GM21717 (cell line): ENCODE measurements at regions not wholly inside any gene's neighbourhood (a gene's known extent, or its start where the extent isn't known, plus 50 kb on each side); places are given as distances from the start of the nearest gene placed in this dataset.

Experiments used
- ATAC-seq: cut with Tn5 transposase; IDR thresholded peaks from one replicate; pipeline ENCODE4 v1.9.1; 2021; ENCODE audit warnings: mild to moderate bottlenecking, moderate library complexity; ENCODE audit not compliant: unreplicated experiment

DNA sequence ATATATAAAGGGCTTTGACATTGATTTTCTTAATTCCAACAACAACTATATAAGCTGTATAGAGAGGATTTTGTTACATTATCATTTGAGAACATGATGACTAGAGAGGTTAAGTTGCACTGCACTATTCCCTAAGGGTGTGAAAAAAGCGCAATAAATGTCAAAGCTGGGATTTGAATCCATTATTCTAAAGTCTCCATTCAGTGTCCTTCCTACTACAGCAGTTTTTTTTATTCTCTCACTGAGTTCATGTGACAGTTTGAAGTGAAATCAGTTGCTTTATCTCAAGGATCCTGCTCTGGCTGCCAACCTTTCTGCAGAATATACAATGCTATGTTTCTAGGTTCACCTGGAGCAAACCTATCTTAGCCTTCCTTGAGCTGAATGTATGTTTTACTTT lies 177.5 kb downstream of the ANKRD50 start:
- no peak for ATAC-seq

GRCh38 chr4:124536946-124537345 lies 175.6 kb downstream of the ANKRD50 start:
- no peak for ATAC-seq

DNA sequence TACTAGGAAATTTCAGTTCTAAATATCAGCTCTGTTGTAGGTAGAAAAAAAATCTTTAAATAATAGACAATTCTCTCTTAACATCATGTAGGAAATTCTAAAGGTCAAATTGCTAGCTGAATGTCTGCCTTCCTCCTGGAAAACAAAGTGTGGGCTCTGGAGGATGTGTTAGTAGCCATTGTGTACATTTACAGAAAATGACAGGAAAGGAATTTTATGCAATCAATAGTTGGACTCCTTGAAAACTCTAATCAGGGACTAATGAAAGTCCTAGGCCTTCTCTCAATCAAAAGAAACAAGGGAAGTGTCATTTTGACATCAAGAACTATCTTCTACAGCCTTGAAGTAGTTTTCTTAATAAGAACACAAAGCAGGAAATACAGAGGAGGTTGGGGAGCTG lies 174.6 kb downstream of the ANKRD50 start:
- ATAC-seq: no peak

GRCh38 chr4:124540014-124540413 lies 172.5 kb downstream of the ANKRD50 start:
- no peak for ATAC-seq

DNA sequence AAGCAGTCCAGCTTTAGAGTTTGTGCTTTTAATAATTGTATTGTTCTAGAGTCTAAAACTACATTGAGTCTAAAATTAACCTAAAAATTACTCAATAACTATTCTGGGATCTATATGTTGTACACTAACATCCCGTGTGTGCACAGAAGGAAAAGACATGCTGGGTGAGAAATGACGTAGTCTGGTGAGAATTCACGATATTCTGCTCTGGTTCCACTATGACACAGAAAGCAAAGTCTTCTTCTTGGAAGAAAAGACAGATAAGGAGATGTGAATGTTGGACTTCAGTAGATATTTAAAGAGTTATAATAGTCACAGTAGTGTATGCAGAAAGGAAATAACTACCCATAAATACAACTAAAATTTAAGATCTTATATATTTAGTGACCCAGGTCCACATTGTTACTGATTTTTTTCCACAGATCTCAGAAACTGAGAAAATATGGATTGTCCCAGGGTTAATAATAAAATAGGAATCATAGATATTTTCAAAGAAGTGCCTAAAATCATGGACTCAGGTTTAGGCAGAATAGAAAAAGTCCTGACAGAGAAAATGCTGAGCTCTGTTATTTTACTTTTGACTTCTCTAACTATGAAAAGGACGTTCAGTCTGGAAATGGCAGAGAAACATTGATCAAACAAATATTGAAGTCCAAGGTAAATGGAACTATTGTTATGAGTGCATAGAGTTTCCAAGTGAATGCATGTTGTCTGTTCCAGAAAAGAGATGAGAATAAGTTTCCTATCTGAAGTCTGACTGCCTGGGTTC lies 170.7 kb downstream of the ANKRD50 start:
- ATAC-seq: no peak

DNA sequence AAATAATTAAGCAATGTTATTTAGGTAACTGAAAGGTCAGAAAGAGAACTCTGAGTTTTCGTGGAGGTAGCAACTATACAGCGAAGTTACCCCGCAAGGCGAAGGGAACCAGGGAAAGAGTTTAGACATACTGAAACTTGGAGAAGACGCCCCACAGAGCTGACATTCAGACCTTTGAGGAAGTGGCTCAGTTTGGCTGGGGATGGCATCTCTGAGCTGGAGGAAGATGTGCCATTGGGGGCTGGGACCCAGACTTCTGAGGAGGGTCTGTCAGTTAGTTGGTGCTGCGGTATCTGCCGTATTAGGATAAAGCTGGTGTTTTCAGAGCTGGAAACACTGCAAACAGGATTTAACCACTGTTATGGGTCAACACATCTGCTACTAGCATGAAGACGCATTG lies 156.6 kb downstream of the ANKRD50 start:
- no peak for ATAC-seq

DNA sequence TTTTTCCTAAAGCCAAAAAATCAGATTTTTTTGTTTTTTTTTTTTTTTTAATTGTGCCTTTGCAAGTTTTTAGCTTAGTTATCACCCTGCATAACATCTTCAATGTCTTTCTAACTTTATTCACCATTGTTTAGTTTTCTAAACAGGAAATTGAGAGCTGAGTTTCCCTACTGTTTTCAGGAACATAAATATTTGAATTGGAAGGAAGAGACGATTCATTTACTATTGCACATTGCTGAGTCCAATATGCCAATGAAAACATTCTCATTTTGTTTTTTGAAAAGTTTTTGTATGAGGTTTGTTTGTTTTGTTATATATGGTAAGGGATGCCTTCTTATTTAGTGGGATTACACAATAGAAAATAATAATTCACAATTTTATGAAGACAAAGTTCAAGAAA lies 148.4 kb downstream of the ANKRD50 start:
- no peak for ATAC-seq

- ATAC-seq: no peak
Observed at GRCh38 chr4:124565371-124565770, 147.2 kb downstream of the ANKRD50 start.

- no peak for ATAC-seq
Observed at GRCh38 chr4:124566030-124566429, 146.5 kb downstream of the ANKRD50 start.

GRCh38 chr4:124573056-124573455 lies 139.5 kb downstream of the ANKRD50 start:
- ATAC-seq: no peak

GRCh38 chr4:124579896-124580295 lies 132.6 kb downstream of the ANKRD50 start:
- no peak for ATAC-seq

DNA sequence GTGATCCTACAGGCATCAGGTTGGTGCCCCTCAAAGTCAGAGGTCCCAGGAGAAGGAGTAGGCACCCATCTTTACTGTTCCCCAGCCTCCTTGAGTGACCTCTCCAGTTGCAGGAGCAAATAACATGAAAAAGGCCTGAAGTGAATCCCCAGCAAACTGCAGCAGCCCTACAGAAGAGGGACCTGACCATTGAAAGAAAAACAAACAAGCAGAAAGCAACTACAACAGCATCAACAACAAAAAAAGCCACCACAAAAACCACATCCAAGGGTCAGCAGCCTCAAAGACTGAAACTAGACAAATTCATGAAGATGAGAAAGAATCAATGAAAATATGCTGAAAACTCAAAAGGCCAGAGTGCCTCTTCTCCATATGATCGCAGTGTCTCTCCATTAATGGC lies 128.7 kb downstream of the ANKRD50 start:
- ATAC-seq: no peak

DNA sequence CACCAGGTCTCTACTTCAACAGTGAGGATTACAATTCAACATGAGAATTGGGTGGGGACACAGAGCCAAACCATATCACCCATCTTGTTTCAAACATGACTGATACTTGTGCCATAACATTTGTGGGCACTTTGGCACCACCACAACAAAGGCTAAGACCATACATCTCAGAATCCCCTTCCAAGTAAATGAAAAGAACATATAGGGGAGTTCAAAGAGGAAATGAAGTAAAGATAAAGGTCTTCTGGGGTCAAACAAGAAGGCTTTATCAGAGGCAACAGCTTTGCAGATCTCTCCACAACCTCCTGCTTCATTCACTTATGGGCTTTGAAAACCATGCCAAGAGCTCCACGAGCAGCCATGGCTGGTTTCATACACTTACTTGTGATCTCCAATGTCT lies 122.7 kb downstream of the ANKRD50 start:
- no peak for ATAC-seq

- ATAC-seq: no peak
Observed at GRCh38 chr4:124590480-124590879, 122.1 kb downstream of the ANKRD50 start.

GRCh38 chr4:124591637-124592036 lies 120.9 kb downstream of the ANKRD50 start:
- ATAC-seq: no peak

- no peak for ATAC-seq
Observed at GRCh38 chr4:124593494-124593893, 119.0 kb downstream of the ANKRD50 start.

DNA sequence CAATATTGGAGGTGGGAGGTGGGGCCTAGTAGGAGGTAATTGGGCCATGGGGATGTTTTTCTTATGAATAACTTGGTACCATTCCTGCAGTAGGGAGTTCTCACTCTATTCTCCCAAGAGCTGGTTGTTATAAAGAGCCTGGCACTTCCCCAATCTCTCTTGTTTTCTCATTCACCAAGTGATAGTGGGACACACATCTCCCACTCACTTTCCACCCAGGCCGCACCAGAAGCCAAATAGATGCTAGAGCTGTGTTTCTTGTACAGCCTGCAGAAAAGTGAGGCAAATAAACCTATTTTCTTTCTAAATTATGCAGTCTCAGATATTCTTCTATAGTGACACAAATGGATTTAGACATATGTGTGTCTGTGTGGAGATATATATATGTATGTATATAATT lies 117.6 kb downstream of the ANKRD50 start:
- ATAC-seq: no peak

DNA sequence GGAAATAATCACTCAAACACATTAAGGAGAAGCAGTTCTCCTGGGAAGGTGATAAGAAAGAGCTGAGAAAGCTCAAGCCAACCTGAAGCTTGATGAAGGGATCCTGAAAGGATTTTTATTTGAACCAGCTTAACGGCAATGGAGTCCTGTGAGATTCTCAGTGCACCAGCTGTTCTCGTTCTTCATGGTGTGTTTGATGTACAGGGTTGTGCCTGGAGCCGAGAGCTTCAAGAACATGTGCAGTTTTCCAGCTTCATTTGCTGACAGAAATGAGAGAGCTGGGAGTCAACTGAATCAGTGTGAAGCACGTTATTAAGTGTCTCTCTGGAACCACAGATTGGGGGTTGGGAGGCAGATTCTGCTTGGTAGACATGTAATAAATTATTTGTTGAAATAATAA lies 115.7 kb downstream of the ANKRD50 start:
- no peak for ATAC-seq

- ATAC-seq: no peak
Observed at GRCh38 chr4:124610211-124610610, 102.3 kb downstream of the ANKRD50 start.
